MM.1S (cell line): ENCODE measurements at regions not wholly inside any gene's neighbourhood (a gene's known extent, or its start where the extent isn't known, plus 50 kb on each side); places are given as distances from the start of the nearest gene placed in this dataset.
A peak's percentile ranks its signal among the peaks of the same experiment; 100 is the strongest.

Experiments
- DNase-seq: peaks from one replicate; pipeline ENCODE4 v3.0.0-alpha.2; 2015
- H2AFZ ChIP-seq: fragments of 300-600 bp; sonication (generic); 2 replicates; pipeline ENCODE4 v1.6.0; 2016; ENCODE audit warnings: antibody characterized with exemption, low read length
- H3F3A ChIP-seq: fragments of 300-600 bp; sonication (generic); 2 replicates; pipeline ENCODE4 v1.6.1; 2016; ENCODE audit warnings: mild to moderate bottlenecking, antibody characterized with exemption, low read length, moderate library complexity, mixed read lengths; ENCODE audit not compliant: insufficient read depth
- H3K27ac ChIP-seq: fragments of 300-600 bp; sonication (generic); 2 replicates; pipeline ENCODE4 v1.5.1; 2016; ENCODE audit warnings: mild to moderate bottlenecking, low read length
- H3K27me3 ChIP-seq: fragments of 300-600 bp; sonication (generic); replicated peaks from 2 replicates; pipeline ENCODE4 v1.6.0; 2016; ENCODE audit warnings: low read length; ENCODE audit not compliant: insufficient read depth
- H3K36me3 ChIP-seq: fragments of 300-600 bp; sonication (generic); replicated peaks from 2 replicates; pipeline ENCODE4 v1.6.1; 2016; ENCODE audit warnings: mild to moderate bottlenecking, low read length, mixed read lengths; ENCODE audit not compliant: insufficient read depth
- H3K4me1 ChIP-seq: fragments of 300-600 bp; sonication (generic); 2 replicates; pipeline ENCODE4 v1.6.1; 2016; ENCODE audit warnings: low read length, mixed read lengths
- H3K4me2 ChIP-seq: fragments of 300-600 bp; sonication (generic); 2 replicates; pipeline ENCODE4 v1.6.0; 2016; ENCODE audit warnings: low read depth, low read length
- H3K4me3 ChIP-seq: fragments of 300-600 bp; sonication (generic); 2 replicates; pipeline ENCODE4 v1.5.1; 2016; ENCODE audit warnings: low read length, mixed read lengths
- H3K79me2 ChIP-seq: fragments of 300-600 bp; sonication (generic); 2 replicates; pipeline ENCODE4 v1.6.1; 2016; ENCODE audit warnings: mixed run types, low read length, mixed read lengths
- H3K9ac ChIP-seq: fragments of 300-600 bp; sonication (generic); 2 replicates; pipeline ENCODE4 v1.6.1; 2016; ENCODE audit warnings: low read length, mixed read lengths
- H3K9me2 ChIP-seq: fragments of 300-600 bp; sonication (generic); replicated peaks from 2 replicates; pipeline ENCODE4 v1.6.1; 2016; ENCODE audit warnings: mild to moderate bottlenecking, low read length, mixed read lengths; ENCODE audit not compliant: insufficient read depth
- H3K9me3 ChIP-seq: fragments of 300-600 bp; sonication (generic); replicated peaks from 2 replicates; pipeline ENCODE4 v1.6.1; 2016; ENCODE audit warnings: mild to moderate bottlenecking, low read length, mixed read lengths; ENCODE audit not compliant: insufficient read depth
- H4K20me1 ChIP-seq: fragments of 300-600 bp; sonication (generic); 2 replicates; pipeline ENCODE4 v1.6.1; 2016; ENCODE audit warnings: mild to moderate bottlenecking, low read length, moderate library complexity, mixed read lengths; ENCODE audit not compliant: insufficient read depth
- EZH2 ChIP-seq: fragments of 300-600 bp; sonication (generic); optimal IDR thresholded peaks from 2 replicates; pipeline ENCODE3; 2017; ENCODE audit warnings: low read depth, mild to moderate bottlenecking, antibody characterized with exemption, low read length, mixed read lengths
- EZH2phosphoT487 ChIP-seq: fragments of 300-600 bp; sonication (generic); IDR thresholded peaks from 2 replicates; pipeline ENCODE4 v1.6.1; 2018; ENCODE audit warnings: antibody characterized with exemption, low read length
- TF ChIP-seq, protein P1 (sequence below): fragments of 300-600 bp; sonication (generic); IDR thresholded peaks from 2 replicates; pipeline ENCODE4 v1.5.1; 2016; ENCODE audit warnings: antibody characterized with exemption, low read length, mixed read lengths

DNA sequence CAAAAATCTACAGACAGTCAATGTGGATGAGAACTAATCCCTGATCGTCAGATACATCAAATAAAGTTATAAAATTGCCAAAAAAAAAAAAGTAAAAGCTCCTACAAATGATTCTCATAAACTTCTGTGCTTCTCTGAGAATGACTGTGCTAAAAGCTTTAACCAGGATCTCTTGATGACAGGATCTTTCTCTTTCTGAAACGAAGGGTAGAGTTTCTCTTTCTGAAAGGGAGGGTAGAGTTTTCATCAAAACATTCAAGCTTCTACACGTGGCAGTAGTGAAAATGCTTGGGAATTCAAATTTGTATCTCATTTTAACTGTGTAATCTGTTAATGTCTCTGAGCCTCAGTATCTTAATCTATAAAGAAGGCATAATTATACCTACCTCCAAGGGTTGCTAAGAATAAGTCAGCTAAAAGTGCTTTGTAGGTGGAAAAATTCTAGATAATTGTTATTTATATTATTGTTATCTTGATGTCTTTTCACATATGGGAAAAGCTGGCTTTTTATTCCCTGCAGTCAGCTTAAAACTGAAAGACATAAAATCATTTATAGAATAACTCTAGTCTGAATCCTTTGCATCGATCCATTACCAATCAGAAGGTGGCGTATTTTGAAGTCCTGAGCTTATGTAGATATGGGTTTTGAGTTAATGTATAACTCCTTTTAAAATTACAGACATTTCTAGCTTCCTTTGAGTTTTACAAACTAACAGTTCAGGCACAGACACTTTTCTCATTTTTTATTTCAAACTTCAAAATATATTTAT lies 157.4 kb downstream of the DACT1 start:
- Histone ChIP-seq H3K9me3 (no peaks in the 10 kb centered on the region), H3F3A (0 out of 2 replicates have a peak, but pooled peaks cover 5% of the 10 kb centered on the region), H3K36me3 (no peaks in the 10 kb centered on the region), H3K4me3 (no peak overlapping the region), H2AFZ (no peak overlapping the region), H4K20me1 (no peaks in the 10 kb centered on the region), H3K27ac (no peak overlapping the region), H3K79me2 (no peaks in the 10 kb centered on the region), H3K4me1 (peaks cover 15% of the 10 kb centered on the region; the same call in 1 of the 2 replicates), H3K27me3 (no peaks in the 10 kb centered on the region), H3K4me2 (no peak overlapping the region), H3K9ac (no peak overlapping the region), H3K9me2 (no peaks in the 10 kb centered on the region)
- DNase-seq, result no peak
- TF ChIP-seq, protein P1, sequence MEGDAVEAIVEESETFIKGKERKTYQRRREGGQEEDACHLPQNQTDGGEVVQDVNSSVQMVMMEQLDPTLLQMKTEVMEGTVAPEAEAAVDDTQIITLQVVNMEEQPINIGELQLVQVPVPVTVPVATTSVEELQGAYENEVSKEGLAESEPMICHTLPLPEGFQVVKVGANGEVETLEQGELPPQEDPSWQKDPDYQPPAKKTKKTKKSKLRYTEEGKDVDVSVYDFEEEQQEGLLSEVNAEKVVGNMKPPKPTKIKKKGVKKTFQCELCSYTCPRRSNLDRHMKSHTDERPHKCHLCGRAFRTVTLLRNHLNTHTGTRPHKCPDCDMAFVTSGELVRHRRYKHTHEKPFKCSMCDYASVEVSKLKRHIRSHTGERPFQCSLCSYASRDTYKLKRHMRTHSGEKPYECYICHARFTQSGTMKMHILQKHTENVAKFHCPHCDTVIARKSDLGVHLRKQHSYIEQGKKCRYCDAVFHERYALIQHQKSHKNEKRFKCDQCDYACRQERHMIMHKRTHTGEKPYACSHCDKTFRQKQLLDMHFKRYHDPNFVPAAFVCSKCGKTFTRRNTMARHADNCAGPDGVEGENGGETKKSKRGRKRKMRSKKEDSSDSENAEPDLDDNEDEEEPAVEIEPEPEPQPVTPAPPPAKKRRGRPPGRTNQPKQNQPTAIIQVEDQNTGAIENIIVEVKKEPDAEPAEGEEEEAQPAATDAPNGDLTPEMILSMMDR, result no peak
- no peak for TF ChIP-seq EZH2

DNA sequence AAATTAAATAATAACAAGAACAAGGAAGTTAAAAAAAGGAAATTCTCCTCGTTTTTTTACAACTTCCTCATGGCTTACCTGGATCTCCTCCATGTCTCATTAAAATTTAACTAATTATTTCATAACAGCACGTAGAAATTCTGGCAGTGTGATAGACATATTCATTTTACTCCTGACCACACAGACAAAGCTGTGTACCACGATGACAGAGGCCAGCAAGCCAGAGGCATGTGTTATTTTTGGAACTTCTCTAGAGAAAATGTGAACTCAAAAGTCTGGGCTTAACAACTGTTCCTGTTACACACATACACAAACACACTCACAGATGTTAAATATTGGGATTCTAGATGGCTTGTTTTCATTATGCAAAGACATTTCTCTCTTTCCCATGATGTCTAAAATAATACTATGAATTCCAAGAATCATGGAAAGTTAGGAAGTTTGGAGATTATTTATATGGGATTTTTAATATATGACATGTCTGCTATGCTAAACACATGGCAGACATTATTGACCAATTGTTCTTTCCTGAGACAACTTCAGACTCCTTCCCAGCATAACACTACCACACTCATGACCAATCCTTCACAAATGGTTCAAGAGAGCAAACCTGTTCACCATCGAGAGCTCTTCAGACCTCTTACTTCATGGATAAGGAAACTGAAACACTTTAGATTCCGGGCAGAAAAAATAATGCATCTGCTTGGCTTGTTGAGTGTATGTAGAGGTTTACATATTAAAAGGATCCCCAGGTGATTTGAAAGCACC lies 158.7 kb downstream of the DACT1 start:
- Histone ChIP-seq H3K27me3 (no peaks in the 10 kb centered on the region), H3K79me2 (no peaks in the 10 kb centered on the region), H3K9ac (no peak overlapping the region), H3K36me3 (no peaks in the 10 kb centered on the region), H4K20me1 (no peaks in the 10 kb centered on the region), H3K9me3 (no peaks in the 10 kb centered on the region), H3K4me3 (no peak overlapping the region), H2AFZ (no peak overlapping the region), H3F3A (0 out of 2 replicates have a peak, but pooled peaks cover 5% of the 10 kb centered on the region), H3K9me2 (no peaks in the 10 kb centered on the region), H3K4me2 (peak overlapping the region; percentile 24; the same call in 1 of the 2 replicates), H3K27ac (no peak overlapping the region), H3K4me1 (peaks cover 15% of the 10 kb centered on the region; the same call in 1 of the 2 replicates)
- TF ChIP-seq EZH2, result no peak
- TF ChIP-seq, protein P1, result no peak
- TF ChIP-seq EZH2phosphoT487, result no peak
- DNase-seq, result no peak

DNA sequence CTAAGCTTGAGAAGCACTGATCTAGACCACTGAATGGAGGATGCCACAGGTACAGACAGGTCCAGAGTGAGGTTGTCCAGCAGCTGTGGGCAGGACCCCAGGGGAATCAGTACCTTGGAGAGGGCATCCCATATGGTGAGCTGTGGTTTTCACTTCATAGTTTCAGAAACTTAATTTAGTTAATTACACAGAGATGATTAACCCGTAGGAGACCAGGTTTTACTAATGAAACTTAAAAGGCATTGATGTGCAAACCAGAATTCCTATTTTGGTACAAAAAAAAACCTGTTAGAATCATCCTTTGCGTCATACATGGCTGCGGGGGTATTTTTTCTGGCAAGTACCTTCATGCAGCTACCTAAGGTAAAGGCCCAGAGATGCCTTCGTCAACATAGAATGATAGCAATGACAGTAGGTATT lies 159.3 kb downstream of the DACT1 start:
- Histone ChIP-seq H3K9me3 (no peaks in the 10 kb centered on the region), H3K79me2 (no peaks in the 10 kb centered on the region), H4K20me1 (no peaks in the 10 kb centered on the region), H3F3A (0 out of 2 replicates have a peak, but pooled peaks cover 5% of the 10 kb centered on the region), H3K9me2 (no peaks in the 10 kb centered on the region), H3K27ac (no peak overlapping the region), H3K9ac (no peak overlapping the region), H3K4me1 (peaks cover 15% of the 10 kb centered on the region; the same call in 1 of the 2 replicates), H3K27me3 (no peaks in the 10 kb centered on the region), H3K4me2 (peak overlapping the region; percentile 24; the same call in 1 of the 2 replicates), H3K36me3 (no peaks in the 10 kb centered on the region), H2AFZ (no peak overlapping the region), H3K4me3 (no peak overlapping the region)
- DNase-seq, result peak; percentile 55
- TF ChIP-seq EZH2phosphoT487, result no peak
- TF ChIP-seq, protein P1, result no peak
- no peak for TF ChIP-seq EZH2
